Activated CD8-positive, alpha-beta T cell treated with anti-CD3 and anti-CD28 coated beads for 36 hours (primary cell): ENCODE measurements at regions not wholly inside any gene's neighbourhood (a gene's known extent, or its start where the extent isn't known, plus 50 kb on each side); places are given as distances from the start of the nearest gene placed in this dataset.

ENCODE experiments used
- ATAC-seq: fragments of 200-7000 bp; cut with Tn5 transposase; one replicate; pipeline ENCODE4 v1.10.0; 2021; ENCODE audit warnings: mild to moderate bottlenecking, moderate library complexity
- CTCF ChIA-PET: fragments of 350-600 bp; sonication (Branson Sonifier 250); formaldehyde crosslinking; loops from one replicate; lab custom pipeline; 2021; ENCODE audit warnings: antibody characterized with exemption; lab: Charles Lee
- POLR2A ChIA-PET: fragments of 350-600 bp; sonication (Branson Sonifier 250); formaldehyde crosslinking; loops from one replicate; lab custom pipeline; 2021; ENCODE audit warnings: antibody characterized with exemption; lab: Charles Lee
- DNase-seq: peaks from one replicate; pipeline ENCODE4 v3.0.0-alpha.2; 2020
- H3K27ac Mint-ChIP-seq: one replicate; pipeline ENCODE4 v1.8.0; 2021; ENCODE audit warnings: mild to moderate bottlenecking, mixed read lengths
- H3K27me3 Mint-ChIP-seq: one replicate; pipeline ENCODE4 v1.8.0; 2021; ENCODE audit warnings: mixed read lengths
- H3K36me3 Mint-ChIP-seq: one replicate; pipeline ENCODE4 v1.8.0; 2021; ENCODE audit warnings: low read depth, mixed read lengths
- H3K4me1 Mint-ChIP-seq: one replicate; pipeline ENCODE4 v1.8.0; 2021; ENCODE audit warnings: low read depth, mixed read lengths
- H3K4me3 Mint-ChIP-seq: one replicate; pipeline ENCODE4 v1.8.0; 2021; ENCODE audit warnings: mild to moderate bottlenecking, moderate library complexity, mixed read lengths
- H3K9me3 Mint-ChIP-seq: one replicate; pipeline ENCODE4 v1.8.0; 2021; ENCODE audit warnings: mixed read lengths
- intact Hi-C: fragments of 100-400 bp; cut with micrococcal nuclease; formaldehyde crosslinking; loops from one replicate; pipeline ENCODE4 v1.10.0; 2022
- TF ChIP-seq, protein P1 (sequence below): fragments of 200-600 bp; IDR thresholded peaks from one replicate; pipeline ENCODE4 v1.8.0; 2022; ENCODE audit warnings: antibody characterized with exemption, mild to moderate bottlenecking

DNA sequence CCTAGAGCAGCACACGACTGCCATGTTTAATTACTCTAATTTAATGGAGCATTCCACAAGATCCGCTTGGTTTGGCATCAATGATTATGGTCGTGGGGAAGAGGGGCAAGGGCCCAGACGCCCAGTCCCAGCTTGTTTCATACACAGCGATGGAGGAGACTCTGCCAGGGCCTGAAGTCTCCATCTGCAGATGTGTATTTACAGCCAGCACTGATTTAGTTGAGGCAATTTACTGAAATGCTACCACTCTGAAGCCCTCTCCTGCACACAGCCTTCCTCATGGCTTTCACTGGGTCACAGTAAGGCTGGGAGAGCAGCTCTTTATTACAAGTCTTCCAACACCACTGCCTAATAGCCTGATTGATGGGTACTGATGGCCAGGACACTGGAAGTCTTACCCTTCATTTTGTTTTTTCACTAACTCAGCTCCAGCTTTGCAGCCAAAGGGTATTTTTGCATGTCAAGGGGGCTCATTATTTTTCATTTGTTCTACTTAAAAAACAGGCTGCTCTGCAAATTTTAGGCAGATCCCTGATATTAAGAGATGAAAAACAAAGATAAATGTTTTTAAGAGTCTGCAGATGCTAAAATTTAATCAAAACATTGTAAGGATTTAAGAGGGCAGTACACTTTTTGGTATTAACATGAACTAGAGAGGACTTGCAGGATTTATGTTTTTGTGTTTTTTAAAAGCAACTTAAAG, 236.3 kb downstream of the SIPA1L2 start:
- Mint-ChIP-seq H3K27ac (no peak overlapping the region), H3K4me3 (no peak overlapping the region), H3K4me1 (no peaks in the 10 kb centered on the region), H3K36me3 (no peaks in the 10 kb centered on the region), H3K9me3 (no peaks in the 10 kb centered on the region), H3K27me3 (peaks cover 2% of the 10 kb centered on the region)
- ChIA-PET CTCF (no interaction called here), POLR2A (no interaction called here)
- ATAC-seq: no peak
- TF ChIP-seq, protein P1, sequence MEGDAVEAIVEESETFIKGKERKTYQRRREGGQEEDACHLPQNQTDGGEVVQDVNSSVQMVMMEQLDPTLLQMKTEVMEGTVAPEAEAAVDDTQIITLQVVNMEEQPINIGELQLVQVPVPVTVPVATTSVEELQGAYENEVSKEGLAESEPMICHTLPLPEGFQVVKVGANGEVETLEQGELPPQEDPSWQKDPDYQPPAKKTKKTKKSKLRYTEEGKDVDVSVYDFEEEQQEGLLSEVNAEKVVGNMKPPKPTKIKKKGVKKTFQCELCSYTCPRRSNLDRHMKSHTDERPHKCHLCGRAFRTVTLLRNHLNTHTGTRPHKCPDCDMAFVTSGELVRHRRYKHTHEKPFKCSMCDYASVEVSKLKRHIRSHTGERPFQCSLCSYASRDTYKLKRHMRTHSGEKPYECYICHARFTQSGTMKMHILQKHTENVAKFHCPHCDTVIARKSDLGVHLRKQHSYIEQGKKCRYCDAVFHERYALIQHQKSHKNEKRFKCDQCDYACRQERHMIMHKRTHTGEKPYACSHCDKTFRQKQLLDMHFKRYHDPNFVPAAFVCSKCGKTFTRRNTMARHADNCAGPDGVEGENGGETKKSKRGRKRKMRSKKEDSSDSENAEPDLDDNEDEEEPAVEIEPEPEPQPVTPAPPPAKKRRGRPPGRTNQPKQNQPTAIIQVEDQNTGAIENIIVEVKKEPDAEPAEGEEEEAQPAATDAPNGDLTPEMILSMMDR: no peak
- DNase-seq: no peak
- intact Hi-C loops: no loop called here

DNA sequence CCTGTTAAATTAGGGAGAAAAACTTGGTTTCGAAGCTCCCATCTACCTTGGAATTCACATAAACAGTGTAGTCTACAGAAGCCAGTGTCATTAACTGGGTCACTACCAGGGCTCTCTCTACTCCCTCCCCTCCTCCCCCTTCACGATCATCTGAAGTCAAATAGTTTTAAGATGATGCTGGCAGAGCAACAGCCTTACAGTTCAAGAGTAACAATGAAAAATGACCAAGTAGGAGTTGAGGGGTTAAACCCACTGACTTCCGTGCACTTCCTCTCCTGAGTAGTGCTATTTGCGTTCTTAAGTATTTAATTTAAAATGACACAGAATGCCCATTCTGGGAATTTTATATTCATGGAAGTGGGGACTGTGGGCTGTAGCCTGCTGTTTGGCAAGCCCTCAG, 236.9 kb downstream of the SIPA1L2 start:
- CTCF ChIA-PET: no interaction called here
- POLR2A ChIA-PET: interaction anchor here (0.7 kb wide), 1 partner anchor 17 kb away, joined by 3 read pairs; no protein-coding TSS in a partner anchor

DNA sequence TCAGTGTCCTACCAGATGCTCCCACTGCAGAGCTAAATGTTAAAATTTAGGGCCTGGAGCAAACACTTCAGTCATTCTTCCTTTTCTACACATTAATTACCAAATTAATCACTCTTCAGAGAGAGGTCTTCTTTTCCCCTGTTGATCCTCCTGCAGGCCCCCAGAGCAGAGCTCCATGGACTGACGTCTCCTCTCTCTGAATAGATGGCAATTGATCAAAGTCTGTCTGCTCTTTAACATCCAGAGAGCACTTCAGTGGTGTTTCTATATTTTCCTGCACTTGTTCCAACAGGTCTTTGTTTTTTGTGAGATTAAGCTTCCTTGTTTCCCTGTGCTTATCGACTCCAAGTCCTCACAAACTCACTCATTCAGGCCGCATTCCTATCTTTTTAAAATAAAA, 239.3 kb downstream of the SIPA1L2 start:
- Mint-ChIP-seq H3K4me1 (no peaks in the 10 kb centered on the region), H3K36me3 (no peaks in the 10 kb centered on the region), H3K27me3 (peaks cover 2% of the 10 kb centered on the region), H3K4me3 (no peak overlapping the region), H3K9me3 (no peaks in the 10 kb centered on the region), H3K27ac (no peak overlapping the region)
- TF ChIP-seq, protein P1: no peak
- DNase-seq: no peak
- intact Hi-C loops: no loop called here
- CTCF ChIA-PET: interaction anchor here (1.0 kb wide), 1 partner anchor 524 kb away, joined by 3 read pairs; no protein-coding TSS in a partner anchor
- POLR2A ChIA-PET: no interaction called here
- no peak for ATAC-seq

More for the DNA sequence above, 236.9 kb downstream of the SIPA1L2 start:
- intact Hi-C loops: no loop called here
- H3K4me1 Mint-ChIP-seq: no peaks in the 10 kb centered on the region
- peaks cover 2% of the 10 kb centered on the region for H3K27me3 Mint-ChIP-seq
- DNase-seq (no peak), ATAC-seq (no peak)
- H3K27ac Mint-ChIP-seq: no peak overlapping the region
- TF ChIP-seq, protein P1: no peak
- H3K9me3 Mint-ChIP-seq: no peaks in the 10 kb centered on the region
- H3K4me3 Mint-ChIP-seq: no peak overlapping the region
- H3K36me3 Mint-ChIP-seq: no peaks in the 10 kb centered on the region

DNA sequence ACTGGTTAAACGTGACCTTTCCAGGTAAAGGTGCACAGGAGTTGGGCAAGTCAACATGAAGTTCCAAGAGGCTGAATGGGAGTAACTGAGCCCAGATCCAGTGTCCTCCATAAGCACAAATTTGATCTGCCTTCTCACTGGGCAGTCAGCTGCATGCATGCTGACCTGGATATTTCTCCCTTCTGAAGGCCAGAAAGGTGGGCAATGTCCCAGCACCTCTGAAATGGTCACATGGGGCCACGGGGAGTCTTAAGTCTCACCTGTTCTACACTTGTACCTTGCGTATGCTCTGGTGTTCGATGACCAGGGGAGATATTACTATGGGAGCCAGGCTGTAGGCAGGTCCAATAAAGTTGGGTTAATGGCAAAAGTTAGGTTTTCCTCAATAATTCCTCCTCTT, 240.2 kb downstream of the SIPA1L2 start:
- ATAC-seq: no peak
- H3K4me3 Mint-ChIP-seq: no peak overlapping the region
- intact Hi-C loops: no loop called here
- peaks cover 6% of the 10 kb centered on the region for H3K27me3 Mint-ChIP-seq
- POLR2A ChIA-PET: no interaction called here
- H3K27ac Mint-ChIP-seq: no peak overlapping the region
- H3K4me1 Mint-ChIP-seq: no peaks in the 10 kb centered on the region
- no peaks in the 10 kb centered on the region for H3K36me3 Mint-ChIP-seq
- DNase-seq: no peak
- no peaks in the 10 kb centered on the region for H3K9me3 Mint-ChIP-seq
- TF ChIP-seq, protein P1: no peak
- CTCF ChIA-PET: interaction anchor here (1.2 kb wide), 1 partner anchor 16 kb away, joined by 3 read pairs; no protein-coding TSS in a partner anchor

DNA sequence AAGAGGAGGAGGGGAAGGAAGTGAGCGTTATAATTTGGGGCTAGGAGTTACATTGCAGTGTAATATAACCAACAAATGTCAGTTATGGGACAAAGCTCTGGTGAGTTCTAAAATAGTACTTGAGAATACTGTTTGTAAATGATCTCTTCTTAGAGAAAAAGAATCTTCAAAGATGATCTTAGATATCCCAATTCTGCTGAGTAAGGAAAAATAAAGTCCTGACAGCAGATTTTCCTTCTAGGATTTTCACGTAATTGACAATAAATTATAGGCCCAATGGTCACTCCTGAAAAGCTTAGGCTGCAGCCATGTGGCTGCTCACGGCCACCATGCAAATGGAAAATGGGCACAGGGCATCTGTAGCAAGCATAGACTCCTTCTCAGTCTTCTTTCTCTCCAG, 241.6 kb downstream of the SIPA1L2 start:
- no peaks in the 10 kb centered on the region for H3K4me1 Mint-ChIP-seq
- intact Hi-C loops: no loop called here
- TF ChIP-seq, protein P1: no peak
- no peak overlapping the region for H3K27ac Mint-ChIP-seq
- no peak overlapping the region for H3K4me3 Mint-ChIP-seq
- H3K27me3 Mint-ChIP-seq: peaks cover 6% of the 10 kb centered on the region
- ATAC-seq (no peak), DNase-seq (no peak)
- H3K9me3 Mint-ChIP-seq: no peaks in the 10 kb centered on the region
- no peaks in the 10 kb centered on the region for H3K36me3 Mint-ChIP-seq
- CTCF ChIA-PET: interaction anchor here (1.2 kb wide), 1 partner anchor 18 kb away, joined by 3 read pairs; no protein-coding TSS in a partner anchor
- POLR2A ChIA-PET: no interaction called here
